IMR-90 (cell line): ENCODE measurements at regions not wholly inside any gene's neighbourhood (a gene's known extent, or its start where the extent isn't known, plus 50 kb on each side); places are given as distances from the start of the nearest gene placed in this dataset.

ENCODE experiments used
- ATAC-seq: fragments of 200-7000 bp; cut with Tn5 transposase; 2 replicates; pipeline ENCODE4 v1.9.1; 2020; ENCODE audit warnings: low read depth, mild to moderate bottlenecking, moderate library complexity
- BruUV-seq: library from RNA; stranded (reverse); fragments of 400-500 nt; replicated peaks from 2 replicates; lab custom pipeline; 2021; lab: Mats Ljungman, UMichigan
- CTCF ChIA-PET: fragments of 300-600 bp; formaldehyde crosslinking; extraction: SDS; loops from one replicate; lab custom pipeline; 2021; ENCODE audit warnings: antibody characterized with exemption; lab: Yijun Ruan, JAX
- POLR2A ChIA-PET: fragments of 300-600 bp; sonication (Branson Sonifier 250); formaldehyde crosslinking; loops from one replicate; lab custom pipeline; 2022; ENCODE audit warnings: antibody characterized with exemption; ENCODE audit not compliant: unreplicated experiment; lab: Charles Lee
- DNase-seq: peaks from one replicate; pipeline ENCODE4 v3.0.0; 2013
- H2AFZ ChIP-seq: replicated peaks from 2 replicates; pipeline ENCODE3; 2013; ENCODE audit warnings: low read length, mild to moderate bottlenecking; ENCODE audit not compliant: poor library complexity
- H2AK5ac ChIP-seq: 2 replicates; pipeline ENCODE4 v1.6.1; 2013; ENCODE audit warnings: low read depth, low read length, inconsistent platforms
- H2AK9ac ChIP-seq: replicated peaks from 2 replicates; pipeline ENCODE3; 2013; ENCODE audit warnings: mild to moderate bottlenecking, low read depth, low read length, moderate library complexity; ENCODE audit not compliant: poor library complexity
- H2BK120ac ChIP-seq: 2 replicates; pipeline ENCODE4 v1.6.1; 2013; ENCODE audit warnings: low read depth, low read length, inconsistent platforms
- H2BK15ac ChIP-seq: 3 replicates; pipeline ENCODE4 v1.6.1; 2013; ENCODE audit warnings: low read depth, low read length, inconsistent platforms
- H2BK20ac ChIP-seq: 2 replicates; pipeline ENCODE4 v1.6.1; 2013; ENCODE audit warnings: low read depth, mild to moderate bottlenecking, inconsistent platforms, low read length, moderate library complexity
- H2BK5ac ChIP-seq: 2 replicates; pipeline ENCODE4 v1.6.1; 2013; ENCODE audit warnings: mild to moderate bottlenecking, low read depth, low read length, inconsistent platforms; ENCODE audit not compliant: poor library complexity, severe bottlenecking
- H3K14ac ChIP-seq: replicated peaks from 2 replicates; pipeline ENCODE4 v1.6.1; 2013; ENCODE audit warnings: low read depth, low read length, inconsistent platforms
- H3K18ac ChIP-seq: 2 replicates; pipeline ENCODE4 v1.6.1; 2013; ENCODE audit warnings: low read depth, low read length, control low read depth
- H3K23ac ChIP-seq: 2 replicates; pipeline ENCODE4 v1.6.1; 2013; ENCODE audit warnings: low read depth, low read length, inconsistent platforms
- H3K27ac ChIP-seq: 2 replicates; pipeline ENCODE4 v1.5.1; 2013; ENCODE audit warnings: mild to moderate bottlenecking, control low read depth, low read length; ENCODE audit not compliant: insufficient read depth
- H3K27me3 ChIP-seq: 2 replicates; pipeline ENCODE4 v1.6.1; 2013; ENCODE audit warnings: low read length; ENCODE audit not compliant: control insufficient read depth, insufficient read depth
- H3K36me3 ChIP-seq: 2 replicates; pipeline ENCODE4 v1.6.1; 2013; ENCODE audit warnings: low read length, mixed read lengths; ENCODE audit not compliant: control insufficient read depth, insufficient read depth
- H3K4ac ChIP-seq: 2 replicates; pipeline ENCODE4 v1.6.1; 2013; ENCODE audit warnings: low read depth, low read length, inconsistent platforms
- H3K4me1 ChIP-seq: 2 replicates; pipeline ENCODE4 v1.6.1; 2013; ENCODE audit warnings: low read length, mixed read lengths; ENCODE audit not compliant: control insufficient read depth, insufficient read depth
- H3K4me2 ChIP-seq: 2 replicates; pipeline ENCODE4 v1.6.1; 2013; ENCODE audit warnings: low read depth, mild to moderate bottlenecking, control low read depth, low read length, moderate library complexity
- H3K4me3 ChIP-seq: 2 replicates; pipeline ENCODE4 v1.5.1; 2013; ENCODE audit warnings: low read depth, mild to moderate bottlenecking, control low read depth, low read length, moderate library complexity; ENCODE audit not compliant: insufficient read depth
- H3K56ac ChIP-seq: 2 replicates; pipeline ENCODE4 v1.6.1; 2013; ENCODE audit warnings: low read length, inconsistent platforms; ENCODE audit not compliant: insufficient read depth; ENCODE audit errors: extremely low read depth
- H3K79me1 ChIP-seq, 2 experiments: 2 replicates each; pipeline ENCODE4 v1.6.1; 2013; ENCODE audit warnings: low read length in 2 of 2, inconsistent platforms in 1 of 2, low read depth in 1 of 2
- H3K9ac ChIP-seq: 2 replicates; pipeline ENCODE4 v1.6.1; 2013; ENCODE audit warnings: low read depth, low read length, control low read depth
- H3K9me1 ChIP-seq: 2 replicates; pipeline ENCODE4 v1.6.1; 2013; ENCODE audit warnings: low read length, inconsistent platforms; ENCODE audit not compliant: insufficient read depth
- H3K9me3 ChIP-seq: 2 replicates; pipeline ENCODE4 v1.6.1; 2013; ENCODE audit warnings: low read length; ENCODE audit not compliant: control insufficient read depth, insufficient read depth
- H4K20me1 ChIP-seq: 2 replicates; pipeline ENCODE4 v1.6.1; 2013; ENCODE audit warnings: low read length, inconsistent platforms; ENCODE audit not compliant: insufficient read depth
- H4K5ac ChIP-seq: 2 replicates; pipeline ENCODE4 v1.6.1; 2013; ENCODE audit warnings: mild to moderate bottlenecking, low read depth, low read length, control low read depth
- H4K8ac ChIP-seq, 2 experiments: 2 replicates each; pipeline ENCODE4 v1.6.1; 2013; ENCODE audit warnings: low read depth in 2 of 2, low read length in 2 of 2, control low read depth in 1 of 2, inconsistent platforms in 1 of 2
- H4K91ac ChIP-seq: 2 replicates; pipeline ENCODE4 v1.6.1; 2013; ENCODE audit warnings: low read depth, low read length, inconsistent platforms; ENCODE audit not compliant: insufficient read depth
- BHLHE40 ChIP-seq: fragments of 150-350 bp; IDR thresholded peaks from 2 replicates; pipeline ENCODE4 v1.6.1; 2016; ENCODE audit warnings: mild to moderate bottlenecking, low read depth, low read length
- CEBPB ChIP-seq: IDR thresholded peaks from 2 replicates; pipeline ENCODE4 v1.6.1; 2012; ENCODE audit warnings: low read depth, low read length, improper control_type of control experiment
- CHD1 ChIP-seq: IDR thresholded peaks from 2 replicates; pipeline ENCODE4 v1.6.1; 2012; ENCODE audit warnings: low read depth, low read length, improper control_type of control experiment
- ELK1 ChIP-seq: fragments of 150-350 bp; IDR thresholded peaks from 2 replicates; pipeline ENCODE4 v1.6.1; 2016; ENCODE audit warnings: low read depth, mild to moderate bottlenecking, low read length, moderate library complexity, borderline replicate concordance
- FOS ChIP-seq: fragments of 150-350 bp; IDR thresholded peaks from 2 replicates; pipeline ENCODE4 v1.6.1; 2016; ENCODE audit warnings: low read depth, low read length
- MAFK ChIP-seq: IDR thresholded peaks from 2 replicates; pipeline ENCODE4 v1.6.1; 2012; ENCODE audit warnings: low read depth, low read length, improper control_type of control experiment
- MAZ ChIP-seq: IDR thresholded peaks from 2 replicates; pipeline ENCODE4 v1.6.1; 2012; ENCODE audit warnings: low read depth, mild to moderate bottlenecking, low read length, improper control_type of control experiment, moderate library complexity, borderline replicate concordance
- MXI1 ChIP-seq: IDR thresholded peaks from 2 replicates; pipeline ENCODE4 v1.6.1; 2012; ENCODE audit warnings: low read depth, mild to moderate bottlenecking, low read length, moderate library complexity, borderline replicate concordance
- NFE2L2 ChIP-seq: fragments of 150-350 bp; IDR thresholded peaks from 2 replicates; pipeline ENCODE4 v1.6.1; 2016; ENCODE audit warnings: low read depth, mild to moderate bottlenecking, low read length
- POLR2A ChIP-seq: IDR thresholded peaks from 2 replicates; pipeline ENCODE4 v1.6.1; 2012; ENCODE audit warnings: mild to moderate bottlenecking, low read depth, low read length
- RAD21 ChIP-seq: IDR thresholded peaks from 2 replicates; pipeline ENCODE4 v1.6.1; 2012; ENCODE audit warnings: low read length, improper control_type of control experiment
- RCOR1 ChIP-seq: IDR thresholded peaks from 2 replicates; pipeline ENCODE4 v1.6.1; 2012; ENCODE audit warnings: mild to moderate bottlenecking, low read length, improper control_type of control experiment; ENCODE audit not compliant: insufficient replicate concordance
- RFX5 ChIP-seq: IDR thresholded peaks from 2 replicates; pipeline ENCODE4 v1.8.0; 2012; ENCODE audit warnings: low read depth, mild to moderate bottlenecking, low read length, moderate library complexity
- SMC3 ChIP-seq: fragments of 150-350 bp; IDR thresholded peaks from 2 replicates; pipeline ENCODE4 v1.6.1; 2016; ENCODE audit warnings: low read depth, mild to moderate bottlenecking, antibody characterized with exemption, low read length, moderate library complexity
- WGBS, 2 experiments: methylation state at CpG; one replicate each; pipeline versions ENCODE4 v1.1.5 to v1.1.7; 2013; ENCODE audit warnings: missing lambda C conversion rate in 2 of 2; ENCODE audit not compliant: insufficient read length in 1 of 2; ENCODE audit errors: extremely low coverage in 2 of 2; 5-methylcytosine and 5-hydroxymethylcytosine counted together
- dilution Hi-C: fragments of 300-500 bp; cut with HindIII; formaldehyde crosslinking; loops from one replicate; pipeline ENCODE4 v1.14.3; 2018; ENCODE audit warnings: low sequenced_read_pairs; ENCODE audit not compliant: unreplicated experiment
- in situ Hi-C: fragments of 300-500 bp; cut with MboI; formaldehyde crosslinking; loops from 3 replicates; pipeline ENCODE4 v1.14.3; 2019; ENCODE audit warnings: low sequenced_read_pairs, inconsistent platforms, mixed read lengths
- intact Hi-C: fragments of 100-400 bp; cut with micrococcal nuclease; formaldehyde crosslinking; loops from 2 replicates; pipeline ENCODE4 v1.10.0; 2022
- TF ChIP-seq, protein P1 (sequence below): fragments of 150-350 bp; IDR thresholded peaks from 2 replicates; pipeline ENCODE4 v1.6.1; 2017; ENCODE audit warnings: mild to moderate bottlenecking, antibody characterized with exemption, low read length, low read depth
- TF ChIP-seq, protein P2 (sequence below): conservative IDR thresholded peaks from 2 replicates; pipeline ENCODE4 v1.5.1; 2012; ENCODE audit warnings: mild to moderate bottlenecking, low read depth, low read length, improper control_type of control experiment

DNA sequence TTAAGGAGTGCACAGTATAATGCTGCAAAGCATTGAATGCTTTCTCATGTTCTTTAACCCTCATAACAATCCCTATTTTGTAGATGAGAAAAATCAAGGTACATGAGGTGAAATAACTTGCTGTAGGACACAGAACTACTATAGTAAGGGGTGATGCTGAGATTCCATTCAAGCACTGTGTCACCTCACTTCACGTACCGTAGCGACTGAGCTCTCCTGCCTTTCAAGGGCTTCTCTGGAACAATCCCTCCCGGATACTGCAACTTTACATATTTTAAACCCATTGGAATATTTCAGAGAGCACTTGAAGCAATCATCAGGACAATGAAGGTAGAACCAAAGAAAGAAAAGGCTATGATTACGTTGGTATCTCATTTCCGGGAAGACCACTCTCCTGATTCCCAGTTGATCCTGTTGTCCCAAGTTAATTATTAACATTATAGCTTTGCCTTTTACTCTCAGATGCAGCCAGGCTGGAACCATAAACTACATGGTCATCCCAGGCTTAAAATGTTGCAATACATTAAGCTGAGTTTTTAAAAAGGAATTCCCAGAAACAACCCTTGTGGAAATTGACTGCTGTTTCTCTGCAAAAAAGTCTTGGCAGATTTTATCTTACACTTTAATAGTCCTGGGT, 252.2 kb upstream of the IGF1R start:
- H3K14ac ChIP-seq = no peak overlapping the region
- no peaks in the 10 kb centered on the region for H3K79me1 ChIP-seq
- no peak overlapping the region for H3K4me3 ChIP-seq
- no peak overlapping the region for H3K56ac ChIP-seq
- in situ Hi-C loops = no loop called here
- H2AFZ ChIP-seq = no peak overlapping the region
- H3K27ac ChIP-seq = no peak overlapping the region
- H3K36me3 ChIP-seq = no peaks in the 10 kb centered on the region
- no TSS peak for BruUV-seq
- H3K4me2 ChIP-seq = no peak overlapping the region
- no peak overlapping the region for H2AK9ac ChIP-seq
- H3K4ac ChIP-seq = no peak overlapping the region
- no peak overlapping the region for H3K18ac ChIP-seq
- H2BK120ac ChIP-seq = no peak overlapping the region
- dilution Hi-C loops = no loop called here
- H4K20me1 ChIP-seq = no peaks in the 10 kb centered on the region
- H2AK5ac ChIP-seq = no peak overlapping the region
- DNase-seq (no peak), ATAC-seq (no peak)
- no peak overlapping the region for H3K9ac ChIP-seq
- no peaks in the 10 kb centered on the region for H3K27me3 ChIP-seq
- ChIA-PET POLR2A (no interaction called here), CTCF (no interaction called here)
- no peaks in the 10 kb centered on the region for H3K9me1 ChIP-seq
- H2BK5ac ChIP-seq = no peak overlapping the region
- no peak overlapping the region for H4K5ac ChIP-seq
- TF ChIP-seq ELK1 = no peak
- no peak for TF ChIP-seq BHLHE40
- TF ChIP-seq SMC3 = no peak
- TF ChIP-seq, protein P1, sequence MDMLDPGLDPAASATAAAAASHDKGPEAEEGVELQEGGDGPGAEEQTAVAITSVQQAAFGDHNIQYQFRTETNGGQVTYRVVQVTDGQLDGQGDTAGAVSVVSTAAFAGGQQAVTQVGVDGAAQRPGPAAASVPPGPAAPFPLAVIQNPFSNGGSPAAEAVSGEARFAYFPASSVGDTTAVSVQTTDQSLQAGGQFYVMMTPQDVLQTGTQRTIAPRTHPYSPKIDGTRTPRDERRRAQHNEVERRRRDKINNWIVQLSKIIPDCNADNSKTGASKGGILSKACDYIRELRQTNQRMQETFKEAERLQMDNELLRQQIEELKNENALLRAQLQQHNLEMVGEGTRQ = no peak
- no peak for TF ChIP-seq RFX5
- no peak for TF ChIP-seq FOS
- TF ChIP-seq MAFK = no peak
- TF ChIP-seq MXI1 = no peak
- no peak for TF ChIP-seq RCOR1
- no peak for TF ChIP-seq CEBPB
- TF ChIP-seq, protein P2, sequence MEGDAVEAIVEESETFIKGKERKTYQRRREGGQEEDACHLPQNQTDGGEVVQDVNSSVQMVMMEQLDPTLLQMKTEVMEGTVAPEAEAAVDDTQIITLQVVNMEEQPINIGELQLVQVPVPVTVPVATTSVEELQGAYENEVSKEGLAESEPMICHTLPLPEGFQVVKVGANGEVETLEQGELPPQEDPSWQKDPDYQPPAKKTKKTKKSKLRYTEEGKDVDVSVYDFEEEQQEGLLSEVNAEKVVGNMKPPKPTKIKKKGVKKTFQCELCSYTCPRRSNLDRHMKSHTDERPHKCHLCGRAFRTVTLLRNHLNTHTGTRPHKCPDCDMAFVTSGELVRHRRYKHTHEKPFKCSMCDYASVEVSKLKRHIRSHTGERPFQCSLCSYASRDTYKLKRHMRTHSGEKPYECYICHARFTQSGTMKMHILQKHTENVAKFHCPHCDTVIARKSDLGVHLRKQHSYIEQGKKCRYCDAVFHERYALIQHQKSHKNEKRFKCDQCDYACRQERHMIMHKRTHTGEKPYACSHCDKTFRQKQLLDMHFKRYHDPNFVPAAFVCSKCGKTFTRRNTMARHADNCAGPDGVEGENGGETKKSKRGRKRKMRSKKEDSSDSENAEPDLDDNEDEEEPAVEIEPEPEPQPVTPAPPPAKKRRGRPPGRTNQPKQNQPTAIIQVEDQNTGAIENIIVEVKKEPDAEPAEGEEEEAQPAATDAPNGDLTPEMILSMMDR = no peak
- TF ChIP-seq POLR2A = no peak
- no peak for TF ChIP-seq NFE2L2
- TF ChIP-seq CHD1 = no peak
- no peak for TF ChIP-seq MAZ
- no peak for TF ChIP-seq RAD21
- no peak overlapping the region for H2BK15ac ChIP-seq
- no peak overlapping the region for H4K91ac ChIP-seq
- no peaks in the 10 kb centered on the region for H3K4me1 ChIP-seq
- no CpG with 5 or more reads among the region's 6 CpGs for WGBS, 2 experiments
- intact Hi-C loops = no loop called here
- H4K8ac ChIP-seq = no peak overlapping the region
- H3K9me3 ChIP-seq = no peaks in the 10 kb centered on the region
- no peak overlapping the region for H2BK20ac ChIP-seq
- no peak overlapping the region for H3K23ac ChIP-seq
